ENCODE measurements at regions not wholly inside any gene's neighbourhood (a gene's known extent, or its start where the extent isn't known, plus 50 kb on each side); places are given as distances from the start of the nearest gene placed in this dataset.
"Not testable (repeated sequence)": the region's sequence is repeated elsewhere in the genome, so short reads cannot be mapped to it uniquely, and the experiment has no call there.

GRCh38 chr13:55543053-55543452, 1597.7 kb upstream of the PRR20A start:
- DNase-seq (ENCODE audit: insufficient read length, low spot score): no peak
- FAIRE-seq: no peak

DNA sequence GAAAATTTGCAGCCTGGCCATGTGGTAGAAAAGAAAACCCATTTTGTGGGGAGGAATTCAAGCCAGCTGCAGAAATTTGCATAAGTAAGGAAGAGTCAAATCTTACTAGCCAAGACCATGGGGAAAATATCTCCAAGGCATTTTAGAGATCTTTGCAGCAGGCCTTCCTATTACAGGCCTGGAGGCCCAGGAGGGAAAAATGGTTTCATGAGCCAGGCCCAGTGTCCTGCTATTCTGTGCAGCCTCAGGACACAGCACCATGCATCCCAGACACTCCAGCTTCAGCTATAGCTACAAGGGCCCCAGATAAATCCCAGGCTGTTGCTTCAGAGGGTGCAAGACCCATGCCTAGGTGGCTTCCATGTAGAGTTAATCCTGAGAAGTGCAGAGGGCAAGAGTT, 1590.1 kb upstream of the PRR20A start:
- no peak for FAIRE-seq
- DNase-seq (ENCODE audit: insufficient read length, low spot score): no peak

GRCh38 chr13:55553701-55554100, 1587.0 kb upstream of the PRR20A start:
- FAIRE-seq: no peak
- no peak for DNase-seq (ENCODE audit: insufficient read length, low spot score)

- no peak for DNase-seq (ENCODE audit: insufficient read length, low spot score)
- no peak for FAIRE-seq
Measured at GRCh38 chr13:55554741-55555140, 1586.0 kb upstream of the PRR20A start.

- DNase-seq (ENCODE audit: insufficient read length, low spot score): no peak
- FAIRE-seq: no peak
Measured at GRCh38 chr13:55560331-55560730, 1580.4 kb upstream of the PRR20A start.

DNA sequence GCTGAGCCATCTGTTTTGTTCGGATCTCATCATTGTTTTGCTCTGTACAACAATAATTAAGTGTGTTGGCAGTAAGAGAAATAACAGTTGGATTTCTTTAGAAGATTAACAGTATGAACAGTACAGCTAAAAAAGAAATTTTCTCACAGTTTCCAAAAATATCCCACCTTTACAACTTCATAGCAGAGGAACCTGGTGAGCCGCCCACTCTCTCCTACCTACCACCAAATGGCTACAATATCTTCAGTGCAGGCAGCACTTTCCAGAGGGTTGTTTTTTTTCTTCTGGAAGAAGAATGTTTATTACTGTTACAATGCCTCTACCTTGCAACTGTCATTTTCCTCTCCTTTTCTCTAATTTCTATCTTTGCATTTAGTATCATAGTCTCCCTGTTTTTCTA, 1577.5 kb upstream of the PRR20A start:
- FAIRE-seq: no peak
- DNase-seq (ENCODE audit: insufficient read length, low spot score): no peak

GRCh38 chr13:55566334-55566733, 1574.4 kb upstream of the PRR20A start:
- FAIRE-seq (no peak), DNase-seq (ENCODE audit: insufficient read length, low spot score) (no peak)

GRCh38 chr13:55566779-55567178, 1573.9 kb upstream of the PRR20A start:
- DNase-seq (ENCODE audit: insufficient read length, low spot score) (no peak), FAIRE-seq (no peak)

- no peak for FAIRE-seq
- DNase-seq (ENCODE audit: insufficient read length, low spot score): no peak
Measured at GRCh38 chr13:55567721-55568625, 1572.7 kb upstream of the PRR20A start.

DNA sequence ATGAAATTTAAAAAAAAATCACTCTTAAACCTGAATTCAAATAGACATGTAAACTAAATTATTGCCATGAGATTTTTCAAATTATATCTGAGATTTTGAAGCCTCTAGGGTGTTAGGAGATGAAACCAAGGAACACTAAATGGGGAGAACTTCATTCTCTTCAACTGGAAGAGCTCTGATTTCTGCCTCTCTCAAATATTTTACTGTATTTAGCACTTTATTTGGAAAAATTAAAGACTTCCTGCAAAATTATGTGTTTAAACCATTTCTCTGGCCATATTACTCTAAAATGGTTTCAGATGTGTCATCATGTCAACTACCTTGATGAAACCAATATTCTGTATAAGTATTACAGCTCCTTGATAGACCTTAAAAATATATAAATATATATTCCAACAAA, 1571.6 kb upstream of the PRR20A start:
- FAIRE-seq: no peak

DNA sequence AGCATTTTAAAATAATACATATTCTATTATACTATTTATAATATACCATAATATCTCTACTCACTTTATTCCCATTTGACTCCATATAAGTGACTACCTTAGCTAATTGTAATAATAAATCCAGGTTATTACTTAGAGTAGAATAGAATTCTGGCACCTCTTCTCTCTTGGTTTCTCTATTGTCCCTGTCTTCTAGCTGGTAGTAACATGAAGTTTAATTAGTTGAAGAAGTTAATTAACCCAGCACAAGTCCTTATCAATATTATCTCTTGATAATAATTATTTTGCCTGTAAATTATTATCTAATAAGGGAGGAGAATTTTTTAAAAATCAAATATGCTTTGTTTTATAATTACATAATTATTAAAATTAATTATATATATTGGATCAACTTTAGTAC, 1571.2 kb upstream of the PRR20A start:
- no peak for DNase-seq (ENCODE audit: insufficient read length, low spot score)
- no peak for FAIRE-seq

More for the DNA sequence above, 1571.6 kb upstream of the PRR20A start:
- no peak for DNase-seq (ENCODE audit: insufficient read length, low spot score)

DNA sequence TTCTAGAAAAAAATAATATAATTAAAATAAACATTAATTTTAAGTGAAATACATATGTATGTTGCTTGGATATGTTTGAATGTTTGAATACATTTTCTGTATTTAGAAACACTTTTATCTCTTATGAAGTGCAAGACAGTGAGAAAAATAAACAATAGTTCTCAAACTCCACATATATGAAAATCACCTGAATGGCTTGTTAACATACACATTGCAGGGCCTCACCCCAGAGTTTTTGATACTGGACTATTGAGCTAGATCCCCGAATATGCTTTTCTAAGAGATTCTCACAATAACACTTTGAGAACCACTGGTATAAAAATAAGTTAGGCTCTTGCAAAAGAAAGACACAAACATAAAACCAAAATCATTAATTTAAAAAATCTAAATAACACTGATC, 1570.3 kb upstream of the PRR20A start:
- FAIRE-seq (no peak), DNase-seq (ENCODE audit: insufficient read length, low spot score) (no peak)

DNA sequence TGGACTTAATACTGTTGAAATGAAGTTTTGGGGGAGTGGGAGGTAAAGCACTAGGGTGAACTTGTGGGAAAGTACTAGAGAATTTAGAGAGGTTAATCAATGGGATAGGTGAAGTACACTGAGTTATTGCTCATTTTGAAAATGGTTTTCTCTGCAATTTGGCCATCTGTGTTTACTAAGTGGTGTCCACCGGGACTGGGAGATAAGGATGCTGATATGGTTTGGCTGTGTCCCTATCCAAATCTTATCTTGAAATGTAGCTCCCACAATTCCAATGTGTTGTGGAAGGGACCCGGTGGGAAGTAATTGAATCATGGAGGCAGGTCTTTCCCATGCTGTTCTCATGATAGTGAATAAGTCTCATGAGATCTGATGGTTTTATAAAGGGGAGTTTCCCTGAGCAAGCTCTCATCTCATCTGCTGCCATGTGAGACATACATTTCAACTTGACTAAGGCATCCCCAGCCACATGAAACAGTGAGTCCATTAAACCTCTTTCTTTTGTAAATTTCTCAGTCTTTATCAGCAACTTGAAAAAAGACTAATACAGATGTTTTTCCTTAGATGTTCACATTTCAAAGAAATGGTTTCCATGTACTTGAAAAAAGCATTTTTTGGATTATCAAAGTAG, 1569.4 kb upstream of the PRR20A start:
- DNase-seq (ENCODE audit: insufficient read length, low spot score): no peak
- no peak for FAIRE-seq

GRCh38 chr13:55572408-55572807, 1568.3 kb upstream of the PRR20A start:
- FAIRE-seq: no peak

GRCh38 chr13:55572862-55573261, 1567.9 kb upstream of the PRR20A start:
- DNase-seq (ENCODE audit: insufficient read length, low spot score): no peak
- no peak for FAIRE-seq

More at GRCh38 chr13:55572408-55572807, 1568.3 kb upstream of the PRR20A start:
- no peak for DNase-seq (ENCODE audit: insufficient read length, low spot score)

GRCh38 chr13:55573565-55573964, 1567.2 kb upstream of the PRR20A start:
- FAIRE-seq: no peak
- no peak for DNase-seq (ENCODE audit: insufficient read length, low spot score)

DNA sequence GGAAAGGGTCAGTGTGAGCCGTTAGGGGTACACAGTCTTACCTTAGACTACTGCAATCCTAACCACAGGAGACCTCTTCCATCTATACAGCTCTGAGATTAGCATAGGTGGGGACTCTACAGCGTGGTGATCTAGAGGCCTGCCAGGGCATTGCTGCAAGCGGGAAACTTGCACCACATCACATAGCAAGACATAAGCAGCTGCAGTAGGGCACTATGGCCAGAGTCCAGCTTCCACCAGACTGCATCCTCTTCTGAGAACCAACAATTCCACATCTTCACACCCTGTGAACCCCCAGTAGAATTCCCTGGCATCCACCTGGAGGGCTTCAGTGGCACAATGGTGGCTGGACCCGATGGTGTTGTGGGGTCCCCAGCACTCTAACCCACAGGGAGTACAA, 1564.3 kb upstream of the PRR20A start:
- DNase-seq (ENCODE audit: insufficient read length, low spot score): no peak
- no peak for FAIRE-seq

- DNase-seq (ENCODE audit: insufficient read length, low spot score): no peak
- no peak for FAIRE-seq
Measured at GRCh38 chr13:55577082-55577846, 1563.5 kb upstream of the PRR20A start.

GRCh38 chr13:55577847-55578210, 1562.9 kb upstream of the PRR20A start:
- FAIRE-seq (no peak), DNase-seq (ENCODE audit: insufficient read length, low spot score) (no peak)

GRCh38 chr13:55582294-55582693, 1558.4 kb upstream of the PRR20A start:
- not testable (repeated sequence) for FAIRE-seq; DNase-seq (ENCODE audit: insufficient read length, low spot score)

- FAIRE-seq: no peak
- no peak for DNase-seq (ENCODE audit: insufficient read length, low spot score)
Measured at GRCh38 chr13:55583953-55584593, 1556.6 kb upstream of the PRR20A start.
